ENCODE measurements at regions not wholly inside any gene's neighbourhood (a gene's known extent, or its start where the extent isn't known, plus 50 kb on each side); places are given as distances from the start of the nearest gene placed in this dataset.

DNA sequence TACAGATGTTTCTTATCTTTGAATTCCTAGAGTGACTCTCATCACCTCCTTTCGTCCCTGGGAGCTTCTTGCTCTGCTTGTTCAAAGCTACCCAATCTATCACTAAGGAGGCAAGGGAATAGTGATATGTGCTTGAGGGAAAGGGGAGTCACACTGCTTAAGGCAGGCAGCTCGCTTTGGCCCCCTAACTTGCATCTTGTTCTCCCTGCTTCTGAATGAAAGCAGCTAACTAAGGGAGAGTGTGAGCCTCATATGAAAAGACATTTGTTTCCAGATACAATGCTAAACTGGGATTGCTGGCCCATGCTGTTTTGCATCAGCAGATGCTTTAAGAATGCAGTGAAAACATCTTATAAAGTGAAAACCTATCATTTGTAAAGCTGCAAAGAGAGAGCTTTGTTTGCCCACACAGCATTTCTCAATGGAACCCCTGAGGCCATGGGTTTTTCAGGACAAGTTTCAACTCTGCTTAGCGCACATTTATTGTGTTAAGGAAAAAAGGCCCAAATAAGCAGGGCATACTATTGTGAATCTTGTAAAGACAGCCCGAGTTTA, 367.9 kb upstream of the ADAMTSL1 start:
- TF ChIP-seq MTA3 (IDR thresholded peaks at IDR 0.05; ENCODE audit: borderline replicate concordance) (no peak), ZC3H4 (CRISPR knock-in tag; IDR thresholded peaks at IDR 0.05; ENCODE audit: borderline replicate concordance) (no peak), FOXK2 (conservative IDR thresholded peaks at IDR 0.05 in 1 of 2, IDR thresholded peaks at IDR 0.05 in 1 of 2; ENCODE audit: low read depth in 2 of 2) (no peak), MAZ (CRISPR knock-in tag; conservative IDR thresholded peaks at IDR 0.05 in 1 of 2, IDR thresholded peaks at IDR 0.05 in 1 of 2) (no peak), SLC30A9 (CRISPR knock-in tag; IDR thresholded peaks at IDR 0.05) (no peak), KDM4B (IDR thresholded peaks at IDR 0.05; ENCODE audit: borderline replicate concordance in 2 of 2, low read depth in 1 of 2) (no peak)
- TF ChIP-seq, protein P1, sequence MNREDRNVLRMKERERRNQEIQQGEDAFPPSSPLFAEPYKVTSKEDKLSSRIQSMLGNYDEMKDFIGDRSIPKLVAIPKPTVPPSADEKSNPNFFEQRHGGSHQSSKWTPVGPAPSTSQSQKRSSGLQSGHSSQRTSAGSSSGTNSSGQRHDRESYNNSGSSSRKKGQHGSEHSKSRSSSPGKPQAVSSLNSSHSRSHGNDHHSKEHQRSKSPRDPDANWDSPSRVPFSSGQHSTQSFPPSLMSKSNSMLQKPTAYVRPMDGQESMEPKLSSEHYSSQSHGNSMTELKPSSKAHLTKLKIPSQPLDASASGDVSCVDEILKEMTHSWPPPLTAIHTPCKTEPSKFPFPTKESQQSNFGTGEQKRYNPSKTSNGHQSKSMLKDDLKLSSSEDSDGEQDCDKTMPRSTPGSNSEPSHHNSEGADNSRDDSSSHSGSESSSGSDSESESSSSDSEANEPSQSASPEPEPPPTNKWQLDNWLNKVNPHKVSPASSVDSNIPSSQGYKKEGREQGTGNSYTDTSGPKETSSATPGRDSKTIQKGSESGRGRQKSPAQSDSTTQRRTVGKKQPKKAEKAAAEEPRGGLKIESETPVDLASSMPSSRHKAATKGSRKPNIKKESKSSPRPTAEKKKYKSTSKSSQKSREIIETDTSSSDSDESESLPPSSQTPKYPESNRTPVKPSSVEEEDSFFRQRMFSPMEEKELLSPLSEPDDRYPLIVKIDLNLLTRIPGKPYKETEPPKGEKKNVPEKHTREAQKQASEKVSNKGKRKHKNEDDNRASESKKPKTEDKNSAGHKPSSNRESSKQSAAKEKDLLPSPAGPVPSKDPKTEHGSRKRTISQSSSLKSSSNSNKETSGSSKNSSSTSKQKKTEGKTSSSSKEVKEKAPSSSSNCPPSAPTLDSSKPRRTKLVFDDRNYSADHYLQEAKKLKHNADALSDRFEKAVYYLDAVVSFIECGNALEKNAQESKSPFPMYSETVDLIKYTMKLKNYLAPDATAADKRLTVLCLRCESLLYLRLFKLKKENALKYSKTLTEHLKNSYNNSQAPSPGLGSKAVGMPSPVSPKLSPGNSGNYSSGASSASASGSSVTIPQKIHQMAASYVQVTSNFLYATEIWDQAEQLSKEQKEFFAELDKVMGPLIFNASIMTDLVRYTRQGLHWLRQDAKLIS (CRISPR knock-in tag; IDR thresholded peaks at IDR 0.05), result no peak
- Histone ChIP-seq H3K9me1 (ENCODE audit: control insufficient read depth, insufficient read depth, low read length) (no peaks in the 10 kb centered on the region), H3K9me3 (replicated peaks; ENCODE audit: control insufficient read depth, insufficient read depth, low read depth, low read length) (no peaks in the 10 kb centered on the region), H3K4me1 (replicated peaks in 1 of 2; ENCODE audit: control insufficient read depth in 2 of 2, insufficient read depth in 2 of 2, low read length in 2 of 2) (no peaks in the 10 kb centered on the region), H3K4me2 (ENCODE audit: insufficient read depth, low read length) (no peak overlapping the region), H3K9ac (ENCODE audit: insufficient read depth in 1 of 2, low read depth in 2 of 2, low read length in 2 of 2) (no peak overlapping the region), H3K4me3 (no peak overlapping the region), H2AFZ (ENCODE audit: low read depth, low read length) (no peak overlapping the region), H3K27me3 (ENCODE audit: control insufficient read depth in 2 of 2, insufficient read depth in 2 of 2, low read length in 2 of 2) (no peaks in the 10 kb centered on the region), H3K36me3 (ENCODE audit: control insufficient read depth, insufficient read depth, low read length) (no peaks in the 10 kb centered on the region), H3K79me2 (ENCODE audit: control insufficient read depth, insufficient read depth, low read length) (no peaks in the 10 kb centered on the region), H3K27ac (ENCODE audit: extremely low read depth, low read depth, low read length) (no peak overlapping the region), H4K20me1 (replicated peaks; ENCODE audit: control insufficient read depth, insufficient read depth, low read length) (no peaks in the 10 kb centered on the region)
- 4% methylated on average over 2 of the region's 4 CpGs for WGBS (ENCODE audit: insufficient coverage, low coverage, missing lambda C conversion rate)
- DNase-seq (ENCODE audit: extremely low read depth in 1 of 4, low spot score in 3 of 4) (no peak), ATAC-seq (no peak), FAIRE-seq (no peak)
- BruUV-seq (replicated peaks), result no TSS peak
- CTCF ChIA-PET (ENCODE audit: low intra/inter-chr PET ratio), result no interaction called here
- intact Hi-C loops (cut with micrococcal nuclease), result no loop called here
- in situ Hi-C loops (cut with MboI), result no loop called here
- POLR2A ChIA-PET, result interaction anchor here (0.7 kb wide), 1 partner anchor 14 kb away, joined by 4 read pairs; no protein-coding TSS in a partner anchor

Data from K562 (cell line).